PC-9 (cell line): ENCODE measurements at regions not wholly inside any gene's neighbourhood (a gene's known extent, or its start where the extent isn't known, plus 50 kb on each side); places are given as distances from the start of the nearest gene placed in this dataset.

ENCODE experiments used
- CTCF ChIP-seq: fragments of 200-600 bp; sonication (generic); conservative IDR thresholded peaks from 2 replicates; pipeline ENCODE4 v1.6.1; 2017; ENCODE audit warnings: mixed run types, antibody characterized with exemption, mild to moderate bottlenecking, moderate library complexity
- EZH2 ChIP-seq: fragments of 200-600 bp; sonication (generic); IDR thresholded peaks from 2 replicates; pipeline ENCODE4 v1.8.0; 2017; ENCODE audit warnings: antibody characterized with exemption, low read depth

GRCh38 chr17:36673637-36674277 is 72.4 kb downstream of the MRM1 start:
- TF ChIP-seq CTCF (no peak), EZH2 (no peak)
